Peyer's patch (tissue), 4 donors: ENCODE measurements at regions not wholly inside any gene's neighbourhood (a gene's known extent, or its start where the extent isn't known, plus 50 kb on each side); places are given as distances from the start of the nearest gene placed in this dataset.

Source experiments
- DNase-seq, 3 donors: peaks; one replicate each; pipeline ENCODE4 v3.0.0-alpha.2; 2017 to 2019
- H3K27ac ChIP-seq, 4 donors: fragments of 200-600 bp; sonication (generic); one replicate each; pipeline ENCODE4 v1.5.1; 2016 to 2019
- H3K27me3 ChIP-seq, 2 donors: fragments of 200-600 bp; sonication (generic); one replicate each; pipeline ENCODE4 v1.5.1; 2019
- H3K36me3 ChIP-seq, 3 donors: fragments of 200-600 bp; sonication (generic); one replicate each; pipeline ENCODE4 v1.5.1; 2016 to 2019
- H3K4me1 ChIP-seq, 4 donors: fragments of 200-600 bp; sonication (generic); one replicate each; pipeline ENCODE4 v1.5.1; 2016 to 2019
- H3K4me3 ChIP-seq, 4 donors: fragments of 200-600 bp; sonication (generic); 1 replicate in 3 of 4; 2 replicates in 1 of 4; pipeline ENCODE4 v1.5.1; 2016 to 2019; ENCODE audit warnings: mild to moderate bottlenecking in 1 of 4
- H3K9me3 ChIP-seq, 4 donors: fragments of 200-600 bp; sonication (generic); one replicate each; pipeline ENCODE4 v1.5.1; 2016 to 2019; ENCODE audit warnings: mild to moderate bottlenecking in 1 of 4
- CTCF ChIP-seq, 6 experiments: fragments of 450-650 bp in 4 of 6; fragments of 200-600 bp in 2 of 6; sonication (generic) in 1 of 6; IDR thresholded peaks; one replicate each; pipeline ENCODE4 v1.5.1; 2017 to 2019; ENCODE audit warnings: antibody characterized with exemption in 6 of 6, mild to moderate bottlenecking in 3 of 6, moderate library complexity in 1 of 6
- POLR2A ChIP-seq, 2 donors: fragments of 450-650 bp; IDR thresholded peaks; one replicate each; pipeline ENCODE4 v1.5.1; 2017; ENCODE audit warnings: antibody characterized with exemption in 2 of 2, mild to moderate bottlenecking in 2 of 2, moderate library complexity in 2 of 2

DNA sequence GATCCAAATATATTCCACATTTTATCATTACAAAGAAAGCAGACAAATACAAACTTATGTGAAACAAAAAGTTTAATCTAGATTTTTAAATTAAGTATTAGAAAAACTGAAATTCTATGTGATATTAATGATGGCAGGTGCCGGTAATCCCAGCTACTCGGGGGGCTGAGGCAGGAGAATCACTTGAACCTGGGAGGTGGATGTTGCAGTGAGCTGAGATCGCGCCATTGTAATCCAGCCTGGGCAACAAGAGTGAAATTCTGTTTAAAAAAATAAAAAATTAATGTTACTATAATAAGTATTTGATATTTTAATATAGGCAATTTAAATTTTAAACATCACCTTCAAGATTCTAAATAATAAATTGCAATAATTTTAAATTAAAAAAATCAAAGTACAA is 400.6 kb downstream of the PABPC4L start:
- TF ChIP-seq CTCF (IDR thresholded peaks at IDR 0.05) (no peak), POLR2A (IDR thresholded peaks at IDR 0.05) (no peak)
- Histone ChIP-seq H3K27me3 (no peaks in the 10 kb centered on the region), H3K27ac (no peak overlapping the region), H3K4me3 (no peak overlapping the region), H3K4me1 (no peaks in the 10 kb centered on the region), H3K36me3 (no peaks in the 10 kb centered on the region), H3K9me3 (no peaks in the 10 kb centered on the region)
- no peak for DNase-seq

DNA sequence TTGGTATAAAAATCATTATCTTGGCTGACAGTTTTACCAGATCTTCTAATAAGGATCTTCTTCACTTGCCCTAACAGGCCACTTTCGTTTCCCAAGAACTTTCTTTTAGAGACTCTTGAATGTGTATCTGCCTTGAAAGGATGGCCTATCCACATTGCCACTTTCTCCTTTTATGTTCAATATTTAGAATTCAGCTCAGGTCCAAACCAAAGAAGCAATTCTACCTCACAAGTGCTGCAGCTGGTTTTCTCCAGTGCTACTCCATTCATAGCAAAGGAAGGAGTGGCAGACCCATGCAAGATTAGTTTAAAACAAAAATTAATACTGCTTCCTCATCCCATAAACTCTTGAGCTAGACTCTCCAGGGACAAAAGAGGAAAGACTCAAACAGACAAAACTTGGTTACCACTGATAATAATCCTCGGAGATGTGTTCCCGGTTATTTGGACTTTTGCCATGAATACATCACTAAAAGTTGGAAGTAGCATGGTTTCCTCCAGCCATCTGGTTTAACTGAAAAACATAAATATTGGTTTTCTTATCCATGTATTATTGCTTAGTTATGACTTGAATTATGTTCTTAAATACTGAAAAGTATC is 401.8 kb downstream of the PABPC4L start:
- H3K4me3 ChIP-seq = no peak overlapping the region
- H3K27ac ChIP-seq = no peak overlapping the region
- TF ChIP-seq CTCF (IDR thresholded peaks at IDR 0.05) (no peak), POLR2A (IDR thresholded peaks at IDR 0.05) (no peak)
- no peaks in the 10 kb centered on the region for H3K4me1 ChIP-seq
- no peaks in the 10 kb centered on the region for H3K36me3 ChIP-seq
- no peaks in the 10 kb centered on the region for H3K9me3 ChIP-seq
- H3K27me3 ChIP-seq = no peaks in the 10 kb centered on the region
- no peak for DNase-seq

GRCh38 chr4:133777661-133778060 is 423.9 kb downstream of the PABPC4L start:
- TF ChIP-seq CTCF (IDR thresholded peaks at IDR 0.05) (no peak), POLR2A (IDR thresholded peaks at IDR 0.05) (no peak)
- DNase-seq = no peak

DNA sequence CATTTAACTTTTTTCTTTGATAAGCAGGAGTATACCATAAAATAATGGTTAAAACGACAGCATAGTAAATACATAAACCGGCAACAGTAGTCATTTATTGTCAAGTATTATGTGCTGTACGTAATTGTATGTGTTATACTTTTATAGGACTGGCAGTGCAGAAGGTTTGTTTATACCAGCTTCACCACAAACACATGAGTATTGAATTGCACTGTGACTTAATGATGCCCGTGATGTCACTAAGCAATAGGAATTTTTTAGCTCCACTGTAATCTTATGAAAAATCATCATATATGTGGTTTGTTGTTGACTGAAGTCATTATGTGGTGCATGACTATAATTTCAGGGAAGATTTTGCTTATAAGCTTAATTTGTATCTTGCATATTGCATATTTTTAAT is 424.6 kb downstream of the PABPC4L start:
- H3K9me3 ChIP-seq = no peaks in the 10 kb centered on the region
- no peak overlapping the region for H3K27ac ChIP-seq
- TF ChIP-seq POLR2A (IDR thresholded peaks at IDR 0.05) (no peak), CTCF (IDR thresholded peaks at IDR 0.05) (no peak)
- no peaks in the 10 kb centered on the region for H3K4me1 ChIP-seq
- no peaks in the 10 kb centered on the region for H3K27me3 ChIP-seq
- no peaks in the 10 kb centered on the region for H3K36me3 ChIP-seq
- DNase-seq = no peak
- H3K4me3 ChIP-seq = no peak overlapping the region

More at GRCh38 chr4:133777661-133778060, 423.9 kb downstream of the PABPC4L start:
- Histone ChIP-seq H3K9me3 (no peaks in the 10 kb centered on the region), H3K27me3 (no peaks in the 10 kb centered on the region), H3K4me3 (no peak overlapping the region), H3K27ac (no peak overlapping the region), H3K36me3 (no peaks in the 10 kb centered on the region), H3K4me1 (no peaks in the 10 kb centered on the region)

DNA sequence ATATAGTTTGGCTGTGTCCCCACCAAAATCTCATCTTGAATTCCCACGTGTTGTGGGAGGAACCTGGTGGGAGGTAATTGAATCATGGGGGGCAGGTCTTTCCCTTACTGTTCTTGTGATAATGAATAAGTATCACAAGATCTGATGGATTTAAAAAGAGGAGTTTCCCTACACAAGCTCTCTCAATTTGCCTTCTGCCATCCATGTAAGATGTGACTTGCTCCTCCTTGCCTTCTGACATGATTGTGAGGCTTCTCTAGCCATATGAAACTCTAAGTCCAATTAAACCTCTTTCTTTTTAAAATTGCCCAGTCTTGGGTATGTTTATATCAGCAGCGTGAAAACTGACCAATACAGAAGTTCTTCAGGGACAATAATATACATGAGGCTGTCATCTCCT is 425.1 kb downstream of the PABPC4L start:
- no peak for TF ChIP-seq CTCF (IDR thresholded peaks at IDR 0.05)
- no peak for TF ChIP-seq POLR2A (IDR thresholded peaks at IDR 0.05)
- Histone ChIP-seq H3K4me1 (no peaks in the 10 kb centered on the region), H3K36me3 (no peaks in the 10 kb centered on the region)

DNA sequence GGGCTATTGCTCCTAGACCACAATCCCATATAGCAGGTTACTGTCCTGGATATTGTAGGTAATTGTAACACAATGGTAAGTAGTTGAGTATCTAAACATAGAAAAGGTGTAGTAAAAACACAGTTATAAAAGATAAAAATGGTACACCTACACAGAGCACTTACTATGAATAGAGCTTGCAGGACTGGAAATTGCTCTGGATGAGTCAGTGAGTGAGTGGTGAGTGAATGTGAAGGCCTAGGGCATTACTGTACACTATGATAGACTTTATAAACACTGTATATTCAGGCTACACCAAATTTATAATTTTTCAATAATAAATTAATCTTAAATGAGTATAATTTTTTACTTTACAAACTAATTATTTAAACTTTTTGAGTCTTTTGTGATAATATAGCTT is 425.7 kb downstream of the PABPC4L start:
- no peaks in the 10 kb centered on the region for H3K4me1 ChIP-seq
- DNase-seq = no peak
- H3K4me3 ChIP-seq = no peak overlapping the region
- no peak for TF ChIP-seq CTCF (IDR thresholded peaks at IDR 0.05)
- no peak for TF ChIP-seq POLR2A (IDR thresholded peaks at IDR 0.05)
- no peaks in the 10 kb centered on the region for H3K36me3 ChIP-seq
- peaks cover 0 to 2% (median 0%) of the 10 kb centered on the region in 4 donors for H3K9me3 ChIP-seq
- no peaks in the 10 kb centered on the region for H3K27me3 ChIP-seq
- no peak overlapping the region for H3K27ac ChIP-seq

More for the DNA sequence above, 425.1 kb downstream of the PABPC4L start:
- Histone ChIP-seq H3K4me3 (no peak overlapping the region), H3K27me3 (no peaks in the 10 kb centered on the region), H3K9me3 (peaks cover 0 to 2% (median 0%) of the 10 kb centered on the region in 4 donors), H3K27ac (no peak overlapping the region)
- no peak for DNase-seq
